GM18868 (cell line): ENCODE measurements at regions not wholly inside any gene's neighbourhood (a gene's known extent, or its start where the extent isn't known, plus 50 kb on each side); places are given as distances from the start of the nearest gene placed in this dataset.

Experiments used
- ATAC-seq: cut with Tn5 transposase; IDR thresholded peaks from one replicate; pipeline ENCODE4 v1.9.1; 2021; ENCODE audit warnings: mild to moderate bottlenecking, moderate library complexity; ENCODE audit not compliant: unreplicated experiment

- ATAC-seq: no peak
Measured at GRCh38 chr6:77403424-77403823, 59.9 kb downstream of the HTR1B start.

GRCh38 chr6:77401231-77401630, 62.1 kb downstream of the HTR1B start:
- no peak for ATAC-seq

- no peak for ATAC-seq
Measured at GRCh38 chr6:77397561-77397960, 65.7 kb downstream of the HTR1B start.

GRCh38 chr6:77389402-77389801, 73.9 kb downstream of the HTR1B start:
- ATAC-seq: no peak

- ATAC-seq: no peak
Measured at GRCh38 chr6:77383026-77383425, 80.3 kb downstream of the HTR1B start.

GRCh38 chr6:77373955-77374354, 89.3 kb downstream of the HTR1B start:
- ATAC-seq: no peak

- no peak for ATAC-seq
Measured at GRCh38 chr6:77371748-77372147, 91.5 kb downstream of the HTR1B start.

GRCh38 chr6:77368660-77369313, 94.5 kb downstream of the HTR1B start:
- no peak for ATAC-seq

GRCh38 chr6:77366798-77367197, 96.5 kb downstream of the HTR1B start:
- no peak for ATAC-seq

- ATAC-seq: no peak
Measured at GRCh38 chr6:77363702-77364101, 99.6 kb downstream of the HTR1B start.

GRCh38 chr6:77362055-77362454, 101.2 kb downstream of the HTR1B start:
- no peak for ATAC-seq

GRCh38 chr6:77361018-77361417, 102.3 kb downstream of the HTR1B start:
- peak; percentile 58 for ATAC-seq

- no peak for ATAC-seq
Measured at GRCh38 chr6:77356821-77357220, 106.5 kb downstream of the HTR1B start.

GRCh38 chr6:77354581-77354980, 108.7 kb downstream of the HTR1B start:
- ATAC-seq: no peak

GRCh38 chr6:77353129-77353528, 110.2 kb downstream of the HTR1B start:
- no peak for ATAC-seq

- ATAC-seq: no peak
Measured at GRCh38 chr6:77341058-77341986, 122.0 kb downstream of the HTR1B start.

- ATAC-seq: no peak
Measured at GRCh38 chr6:77340331-77340730, 123.0 kb downstream of the HTR1B start.

GRCh38 chr6:77339926-77340325, 123.4 kb downstream of the HTR1B start:
- ATAC-seq: no peak

- no peak for ATAC-seq
Measured at GRCh38 chr6:77337392-77337791, 125.9 kb downstream of the HTR1B start.

- no peak for ATAC-seq
Measured at GRCh38 chr6:77334093-77334492, 129.2 kb downstream of the HTR1B start.

GRCh38 chr6:77332915-77333623, 130.2 kb downstream of the HTR1B start:
- ATAC-seq: no peak

- ATAC-seq: peak; percentile 50
Measured at GRCh38 chr6:77326711-77327110, 136.6 kb downstream of the HTR1B start.
